Tibial nerve (tissue), 4 donors: ENCODE measurements at regions not wholly inside any gene's neighbourhood (a gene's known extent, or its start where the extent isn't known, plus 50 kb on each side); places are given as distances from the start of the nearest gene placed in this dataset.

Experiments used
- DNase-seq, 2 donors: peaks; one replicate each; pipeline ENCODE4 v3.0.0-alpha.2; 2019; ENCODE audit warnings: low spot score in 2 of 2
- H3K27ac ChIP-seq, 4 donors: fragments of 200-600 bp; sonication (generic) in 3 of 4; one replicate each; pipeline ENCODE4 v1.5.1; 2017 to 2019; ENCODE audit warnings: mild to moderate bottlenecking in 1 of 4
- H3K27me3 ChIP-seq, 2 donors: fragments of 200-600 bp; sonication (generic) in 1 of 2; one replicate each; pipeline versions ENCODE4 v1.5.1 to v1.6.0; 2017 to 2019
- H3K36me3 ChIP-seq, 3 donors: fragments of 200-600 bp; sonication (generic); one replicate each; pipeline ENCODE4 v1.5.1; 2018 to 2019
- H3K4me1 ChIP-seq, 4 donors: fragments of 200-600 bp; sonication (generic) in 3 of 4; one replicate each; pipeline ENCODE4 v1.5.1; 2017 to 2019
- H3K4me3 ChIP-seq, 4 donors: fragments of 200-600 bp; sonication (generic) in 3 of 4; one replicate each; pipeline ENCODE4 v1.5.1; 2017 to 2019; ENCODE audit warnings: mild to moderate bottlenecking in 1 of 4, moderate library complexity in 1 of 4
- H3K9me3 ChIP-seq, 4 donors: fragments of 200-600 bp; sonication (generic) in 3 of 4; one replicate each; pipeline ENCODE4 v1.5.1; 2017 to 2019
- EP300 ChIP-seq, 2 donors: sonication (generic); formaldehyde crosslinking; IDR thresholded peaks; one replicate each; pipeline ENCODE4 v1.6.1; 2017; ENCODE audit warnings: antibody characterized with exemption in 2 of 2, mild to moderate bottlenecking in 1 of 2
- POLR2A ChIP-seq, 2 donors: fragments of 450-650 bp; IDR thresholded peaks; one replicate each; pipeline ENCODE4 v1.6.1; 2017; ENCODE audit warnings: antibody characterized with exemption in 2 of 2, mild to moderate bottlenecking in 2 of 2, moderate library complexity in 2 of 2
- WGBS, 2 donors: methylation state at CpG; one replicate each; pipeline ENCODE4 v1.1.5; 2018; 5-methylcytosine and 5-hydroxymethylcytosine counted together
- TF ChIP-seq, protein P1 (sequence below), 5 experiments: fragments of 200-600 bp in 3 of 5; fragments of 450-650 bp in 2 of 5; sonication (generic) in 3 of 5; IDR thresholded peaks; one replicate each; pipeline ENCODE4 v1.5.1; 2016 to 2019; ENCODE audit warnings: antibody characterized with exemption in 5 of 5, mild to moderate bottlenecking in 3 of 5, moderate library complexity in 2 of 5

DNA sequence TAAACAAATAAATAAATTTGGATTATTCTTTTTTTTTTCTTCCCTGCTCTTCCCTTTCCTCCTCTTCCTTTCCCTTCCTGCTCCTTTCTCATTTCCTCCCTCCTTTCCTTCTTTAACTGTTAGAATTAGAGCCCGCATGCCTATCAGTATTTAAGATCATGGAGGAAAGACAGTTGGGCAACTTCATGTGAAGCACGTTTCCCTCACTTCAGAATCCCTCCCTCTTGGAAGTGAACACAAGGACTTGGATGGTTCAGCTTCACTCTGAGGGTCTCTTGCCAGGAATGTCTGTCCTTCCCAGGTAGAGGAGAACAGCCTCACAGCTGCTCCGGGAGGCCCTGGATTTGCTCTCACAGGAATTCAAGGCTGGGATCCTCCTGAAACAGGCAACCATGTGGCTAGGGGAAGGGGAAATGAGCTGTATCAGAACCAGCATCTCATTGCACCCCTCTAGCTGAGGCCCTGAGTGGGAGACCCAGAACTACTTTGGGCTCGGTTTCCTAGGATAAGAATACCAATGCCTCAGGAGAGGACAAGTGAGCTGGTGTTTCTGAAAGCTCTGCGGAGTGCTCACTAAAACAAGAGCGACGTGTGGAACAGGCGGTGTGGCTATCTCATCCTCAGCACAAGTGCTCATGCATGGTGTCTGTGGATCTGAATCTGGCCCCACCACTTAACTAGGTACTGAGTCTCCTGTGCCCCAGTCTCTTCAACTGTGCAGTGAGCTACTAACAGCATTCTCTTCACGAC is 230.5 kb downstream of the MYCN start:
- H3K4me3 ChIP-seq: no peak overlapping the region
- TF ChIP-seq POLR2A (IDR thresholded peaks at IDR 0.05) (no peak), EP300 (IDR thresholded peaks at IDR 0.05) (no peak)
- TF ChIP-seq, protein P1, sequence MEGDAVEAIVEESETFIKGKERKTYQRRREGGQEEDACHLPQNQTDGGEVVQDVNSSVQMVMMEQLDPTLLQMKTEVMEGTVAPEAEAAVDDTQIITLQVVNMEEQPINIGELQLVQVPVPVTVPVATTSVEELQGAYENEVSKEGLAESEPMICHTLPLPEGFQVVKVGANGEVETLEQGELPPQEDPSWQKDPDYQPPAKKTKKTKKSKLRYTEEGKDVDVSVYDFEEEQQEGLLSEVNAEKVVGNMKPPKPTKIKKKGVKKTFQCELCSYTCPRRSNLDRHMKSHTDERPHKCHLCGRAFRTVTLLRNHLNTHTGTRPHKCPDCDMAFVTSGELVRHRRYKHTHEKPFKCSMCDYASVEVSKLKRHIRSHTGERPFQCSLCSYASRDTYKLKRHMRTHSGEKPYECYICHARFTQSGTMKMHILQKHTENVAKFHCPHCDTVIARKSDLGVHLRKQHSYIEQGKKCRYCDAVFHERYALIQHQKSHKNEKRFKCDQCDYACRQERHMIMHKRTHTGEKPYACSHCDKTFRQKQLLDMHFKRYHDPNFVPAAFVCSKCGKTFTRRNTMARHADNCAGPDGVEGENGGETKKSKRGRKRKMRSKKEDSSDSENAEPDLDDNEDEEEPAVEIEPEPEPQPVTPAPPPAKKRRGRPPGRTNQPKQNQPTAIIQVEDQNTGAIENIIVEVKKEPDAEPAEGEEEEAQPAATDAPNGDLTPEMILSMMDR (IDR thresholded peaks at IDR 0.05): no peak
- no peaks in the 10 kb centered on the region for H3K27me3 ChIP-seq
- H3K4me1 ChIP-seq: peaks cover 0 to 3% (median 0%) of the 10 kb centered on the region in 4 donors
- H3K36me3 ChIP-seq: no peaks in the 10 kb centered on the region
- H3K27ac ChIP-seq: no peak overlapping the region
- DNase-seq: no peak
- WGBS, 2 donors: 89 to 95% methylated on average over 9 of the region's 9 CpGs
- no peaks in the 10 kb centered on the region for H3K9me3 ChIP-seq

DNA sequence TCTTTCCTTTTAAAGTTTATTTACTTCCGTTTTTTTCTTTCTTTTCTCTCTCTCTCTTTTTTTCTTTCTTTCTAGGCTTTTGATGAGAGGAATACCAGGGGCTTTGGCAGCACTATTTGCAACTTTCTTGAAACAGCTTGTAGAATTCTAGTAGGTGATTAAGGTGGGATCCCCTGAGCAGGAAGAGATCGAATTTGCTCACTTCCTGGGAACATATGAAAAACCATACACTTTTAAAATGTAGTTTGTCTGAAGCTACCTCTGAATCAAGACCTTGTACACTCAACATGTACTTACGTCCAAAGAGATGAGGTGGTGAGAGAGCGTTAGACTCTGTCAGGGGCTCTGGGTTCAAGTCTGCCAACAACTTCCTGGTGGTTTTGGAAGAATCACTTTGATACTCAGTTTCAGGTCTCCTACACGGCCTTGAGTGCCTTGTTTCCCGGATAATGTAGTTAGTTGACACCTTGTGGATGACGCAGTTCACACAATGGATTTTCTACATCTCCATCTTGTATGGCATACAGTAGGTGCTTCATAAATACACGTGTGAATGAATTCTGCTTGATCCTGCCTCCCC is 229.1 kb downstream of the MYCN start:
- Histone ChIP-seq H3K27ac (no peak overlapping the region), H3K27me3 (no peaks in the 10 kb centered on the region), H3K4me1 (peaks cover 0 to 3% (median 0%) of the 10 kb centered on the region in 4 donors), H3K9me3 (no peaks in the 10 kb centered on the region), H3K4me3 (no peak overlapping the region), H3K36me3 (no peaks in the 10 kb centered on the region)
- no peak for DNase-seq
- TF ChIP-seq EP300 (IDR thresholded peaks at IDR 0.05) (no peak), POLR2A (IDR thresholded peaks at IDR 0.05) (no peak)
- TF ChIP-seq, protein P1 (IDR thresholded peaks at IDR 0.05): no peak
- WGBS, 2 donors: 85% methylated on average over 8 of the region's 8 CpGs

DNA sequence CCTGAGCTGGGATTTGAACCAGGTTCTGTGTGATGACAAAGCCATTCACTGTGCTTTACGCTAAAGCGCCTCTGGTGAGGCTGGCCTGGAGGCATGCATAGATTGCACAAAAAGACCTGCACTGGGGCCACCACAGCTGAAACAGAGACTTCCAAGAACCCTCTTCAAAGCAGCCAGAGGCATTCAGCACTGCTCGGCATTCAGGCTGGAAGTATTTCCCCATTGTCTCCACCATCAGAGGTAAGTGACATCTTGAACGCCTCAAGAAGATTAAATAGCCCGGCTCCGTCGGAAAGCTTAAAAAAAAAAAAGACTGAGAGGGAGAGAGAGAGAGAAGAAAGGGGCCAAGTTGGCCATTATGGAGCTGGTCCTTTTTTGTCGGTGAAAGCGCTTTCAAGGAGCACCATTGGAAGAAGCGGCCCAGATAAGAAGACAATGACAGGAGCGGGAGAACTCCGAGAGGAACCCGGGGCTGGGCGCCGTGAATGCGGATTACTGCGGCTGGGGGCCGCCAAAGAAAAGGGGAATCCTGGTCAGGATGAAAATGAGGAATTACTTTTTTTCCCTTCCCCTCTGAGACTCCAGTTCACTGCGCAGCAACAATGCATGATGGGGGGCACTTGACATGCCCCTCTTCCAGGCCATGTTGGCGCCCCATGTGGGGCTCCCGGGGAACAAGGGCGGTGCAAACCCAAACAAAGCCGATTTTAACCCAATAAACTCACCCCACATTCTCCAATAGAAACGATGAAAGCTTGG is 228.3 kb downstream of the MYCN start:
- Histone ChIP-seq H3K4me1 (peaks cover 0 to 3% (median 0%) of the 10 kb centered on the region in 4 donors), H3K27me3 (no peaks in the 10 kb centered on the region), H3K4me3 (no peak overlapping the region), H3K27ac (no peak overlapping the region), H3K36me3 (no peaks in the 10 kb centered on the region), H3K9me3 (no peaks in the 10 kb centered on the region)
- 86 to 89% methylated on average over 24 of the region's 24 CpGs for WGBS, 2 donors
- TF ChIP-seq EP300 (IDR thresholded peaks at IDR 0.05) (no peak), POLR2A (IDR thresholded peaks at IDR 0.05) (no peak)
- TF ChIP-seq, protein P1 (IDR thresholded peaks at IDR 0.05): no peak
- DNase-seq: no peak

DNA sequence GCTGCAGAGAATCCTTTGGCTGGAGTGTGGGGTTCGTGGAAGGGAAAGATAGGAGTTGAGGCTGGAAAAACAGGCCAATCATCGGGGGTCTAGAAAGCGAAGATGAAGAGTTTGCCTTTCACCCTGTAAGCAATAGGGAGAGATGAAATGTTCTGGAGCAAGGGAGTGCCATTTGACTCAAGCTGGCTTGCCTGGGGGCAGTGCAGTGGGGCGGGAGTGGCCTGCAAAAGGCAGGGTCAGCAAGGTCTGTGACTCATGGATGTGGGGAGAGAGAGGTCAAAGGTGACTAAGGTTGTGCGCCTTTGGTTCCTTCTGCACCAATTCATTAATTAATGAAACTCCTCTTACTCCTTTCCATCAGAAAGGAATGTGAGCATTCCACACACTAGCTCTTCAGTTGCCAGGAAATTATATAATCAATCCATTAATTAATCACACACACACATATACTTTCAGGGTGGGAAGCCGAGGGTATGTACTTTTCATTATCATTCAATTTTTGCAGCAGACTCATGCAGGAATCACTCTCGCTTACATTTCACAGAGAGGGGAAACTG is 227.6 kb downstream of the MYCN start:
- H3K27me3 ChIP-seq: no peaks in the 10 kb centered on the region
- no peak for DNase-seq
- no peak overlapping the region for H3K4me3 ChIP-seq
- H3K9me3 ChIP-seq: no peaks in the 10 kb centered on the region
- H3K4me1 ChIP-seq: peaks cover 0 to 3% (median 0%) of the 10 kb centered on the region in 4 donors
- WGBS, 2 donors: 89 to 92% methylated on average over 7 of the region's 7 CpGs
- no peak for TF ChIP-seq EP300 (IDR thresholded peaks at IDR 0.05)
- no peak for TF ChIP-seq POLR2A (IDR thresholded peaks at IDR 0.05)
- TF ChIP-seq, protein P1 (IDR thresholded peaks at IDR 0.05): no peak
- no peaks in the 10 kb centered on the region for H3K36me3 ChIP-seq
- H3K27ac ChIP-seq: no peak overlapping the region
